Neural progenitor cell (in vitro differentiated cells): ENCODE measurements at regions not wholly inside any gene's neighbourhood (a gene's known extent, or its start where the extent isn't known, plus 50 kb on each side); places are given as distances from the start of the nearest gene placed in this dataset.

ENCODE experiments used
- EZH2phosphoT487 ChIP-seq: fragments of 200-600 bp; sonication (generic); IDR thresholded peaks from 2 replicates; pipeline ENCODE4 v1.6.1; 2017; ENCODE audit warnings: antibody characterized with exemption
- TF ChIP-seq, protein P1 (sequence below): fragments of 200-600 bp; sonication (generic); IDR thresholded peaks from 2 replicates; pipeline ENCODE4 v1.5.1; 2017; ENCODE audit warnings: antibody characterized with exemption, mild to moderate bottlenecking

DNA sequence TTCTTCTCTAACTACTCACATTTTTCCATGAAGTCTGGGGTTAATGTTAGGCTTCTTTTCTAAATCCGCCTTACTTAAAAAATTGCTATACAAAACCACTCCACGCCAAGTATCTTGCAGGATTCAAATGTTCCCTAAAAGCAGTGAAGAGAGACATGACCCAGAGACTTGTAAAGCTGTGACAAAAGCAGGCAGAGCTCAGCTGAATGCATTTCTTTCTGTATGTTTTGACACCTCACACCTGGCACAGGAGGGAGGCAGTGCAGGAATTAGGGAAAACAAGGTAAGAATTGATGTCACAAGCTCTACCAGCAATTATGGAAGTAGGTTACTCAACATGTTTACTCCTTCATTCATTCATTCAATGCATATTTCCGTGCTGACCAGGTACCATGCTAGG, 295.0 kb downstream of the RPAP3 start:
- TF ChIP-seq, protein P1, sequence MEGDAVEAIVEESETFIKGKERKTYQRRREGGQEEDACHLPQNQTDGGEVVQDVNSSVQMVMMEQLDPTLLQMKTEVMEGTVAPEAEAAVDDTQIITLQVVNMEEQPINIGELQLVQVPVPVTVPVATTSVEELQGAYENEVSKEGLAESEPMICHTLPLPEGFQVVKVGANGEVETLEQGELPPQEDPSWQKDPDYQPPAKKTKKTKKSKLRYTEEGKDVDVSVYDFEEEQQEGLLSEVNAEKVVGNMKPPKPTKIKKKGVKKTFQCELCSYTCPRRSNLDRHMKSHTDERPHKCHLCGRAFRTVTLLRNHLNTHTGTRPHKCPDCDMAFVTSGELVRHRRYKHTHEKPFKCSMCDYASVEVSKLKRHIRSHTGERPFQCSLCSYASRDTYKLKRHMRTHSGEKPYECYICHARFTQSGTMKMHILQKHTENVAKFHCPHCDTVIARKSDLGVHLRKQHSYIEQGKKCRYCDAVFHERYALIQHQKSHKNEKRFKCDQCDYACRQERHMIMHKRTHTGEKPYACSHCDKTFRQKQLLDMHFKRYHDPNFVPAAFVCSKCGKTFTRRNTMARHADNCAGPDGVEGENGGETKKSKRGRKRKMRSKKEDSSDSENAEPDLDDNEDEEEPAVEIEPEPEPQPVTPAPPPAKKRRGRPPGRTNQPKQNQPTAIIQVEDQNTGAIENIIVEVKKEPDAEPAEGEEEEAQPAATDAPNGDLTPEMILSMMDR = no peak
- no peak for TF ChIP-seq EZH2phosphoT487
